NCI-H187 treated with DMSO at 0.1 percent for 48 hours (cell line): ENCODE measurements at regions not wholly inside any gene's neighbourhood (a gene's known extent, or its start where the extent isn't known, plus 50 kb on each side); places are given as distances from the start of the nearest gene placed in this dataset.
A peak's percentile ranks its signal among the peaks of the same experiment; 100 is the strongest.

Experiments used
- DNase-seq: peaks from one replicate; lab custom pipeline; 2025; lab: John Stamatoyannopoulos, UW

GRCh38 chr7:116083796-116084195, 53.2 kb upstream of the TFEC start:
- DNase-seq: no peak

GRCh38 chr7:116086547-116087045, 56.0 kb upstream of the TFEC start:
- no peak for DNase-seq

GRCh38 chr7:116087291-116087690, 56.7 kb upstream of the TFEC start:
- DNase-seq: no peak

- DNase-seq: no peak
These were observed 57.4 kb upstream of the TFEC start for GRCh38 chr7:116087984-116088383.

- no peak for DNase-seq
These were observed 58.7 kb upstream of the TFEC start for GRCh38 chr7:116089293-116089692.

GRCh38 chr7:116093516-116094301, 63.1 kb upstream of the TFEC start:
- DNase-seq: no peak

- DNase-seq: no peak
These were observed 64.8 kb upstream of the TFEC start for GRCh38 chr7:116095396-116095795.

GRCh38 chr7:116097365-116098009, 66.9 kb upstream of the TFEC start:
- no peak for DNase-seq

- no peak for DNase-seq
These were observed 67.6 kb upstream of the TFEC start for GRCh38 chr7:116098175-116098574.

- DNase-seq: no peak
These were observed 70.1 kb upstream of the TFEC start for GRCh38 chr7:116100626-116101025.

- no peak for DNase-seq
These were observed 71.1 kb upstream of the TFEC start for GRCh38 chr7:116101704-116102103.

- no peak for DNase-seq
These were observed 80.9 kb upstream of the TFEC start for GRCh38 chr7:116111475-116111874.

- no peak for DNase-seq
These were observed 82.7 kb upstream of the TFEC start for GRCh38 chr7:116113310-116113709.

- DNase-seq: no peak
These were observed 89.5 kb upstream of the TES start for GRCh38 chr7:116120839-116121238.

- no peak for DNase-seq
These were observed 87.3 kb upstream of the TES start for GRCh38 chr7:116122972-116123595.

- DNase-seq: no peak
These were observed 82.2 kb upstream of the TES start for GRCh38 chr7:116128139-116128538.

GRCh38 chr7:116135306-116135705, 75.0 kb upstream of the TES start:
- DNase-seq: no peak

- DNase-seq: peak; percentile 11
These were observed 72.0 kb upstream of the TES start for GRCh38 chr7:116138202-116138801.

GRCh38 chr7:116139007-116139406, 71.3 kb upstream of the TES start:
- no peak for DNase-seq

- no peak for DNase-seq
These were observed 70.5 kb upstream of the TES start for GRCh38 chr7:116139807-116140206.

GRCh38 chr7:116142374-116142773, 68.0 kb upstream of the TES start:
- no peak for DNase-seq

- no peak for DNase-seq
These were observed 67.5 kb upstream of the TES start for GRCh38 chr7:116142850-116143249.
